Mesothelial cell of epicardium (in vitro differentiated cells): ENCODE measurements at regions not wholly inside any gene's neighbourhood (a gene's known extent, or its start where the extent isn't known, plus 50 kb on each side); places are given as distances from the start of the nearest gene placed in this dataset.

ENCODE experiments used
- DNase-seq, 2 experiments: peaks; one replicate each; pipeline ENCODE4 v3.0.0; 2021; ENCODE audit warnings: low spot score in 2 of 2; ENCODE audit not compliant: unreplicated experiment in 2 of 2
- H3K27ac Mint-ChIP-seq: 2 replicates; pipeline ENCODE4 v1.8.0; 2021; ENCODE audit warnings: mixed read lengths
- H3K27me3 Mint-ChIP-seq: 2 replicates; pipeline ENCODE4 v1.8.0; 2021; ENCODE audit warnings: low read depth, mixed read lengths
- H3K36me3 Mint-ChIP-seq: 2 replicates; pipeline ENCODE4 v1.8.0; 2021; ENCODE audit warnings: mixed read lengths
- H3K4me1 Mint-ChIP-seq: 2 replicates; pipeline ENCODE4 v1.8.0; 2021; ENCODE audit warnings: mixed read lengths
- H3K4me3 Mint-ChIP-seq: 2 replicates; pipeline ENCODE4 v1.8.0; 2021; ENCODE audit warnings: mild to moderate bottlenecking, moderate library complexity, mixed read lengths
- H3K9me3 Mint-ChIP-seq: 2 replicates; pipeline ENCODE4 v1.8.0; 2021; ENCODE audit warnings: mixed read lengths
- TF ChIP-seq, protein P1 (sequence below): fragments of 200-600 bp; sonication (generic); IDR thresholded peaks from one replicate; pipeline ENCODE4 v1.5.0; 2021; ENCODE audit warnings: antibody characterized with exemption; ENCODE audit not compliant: unreplicated experiment

DNA sequence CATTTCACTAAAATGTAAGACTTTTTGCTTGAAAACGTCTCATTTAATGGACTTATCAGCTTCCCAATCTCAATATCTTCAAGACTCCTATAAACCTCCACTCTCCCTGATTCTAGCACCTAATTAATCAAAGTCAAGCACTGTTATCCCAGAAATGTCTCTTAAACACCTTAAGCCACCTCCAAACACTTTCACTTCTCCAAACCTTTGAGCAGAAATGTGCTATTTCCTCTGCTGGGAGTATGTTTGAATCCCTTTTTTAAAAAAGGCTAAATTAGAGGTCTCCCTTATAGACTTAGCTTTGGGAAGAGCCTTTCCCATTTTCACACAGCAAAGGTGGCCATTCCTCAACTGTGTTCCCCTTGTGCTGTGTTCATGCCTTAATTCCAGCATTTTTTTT is 146.2 kb upstream of the SYN3 start:
- Mint-ChIP-seq H3K36me3 (no peaks in the 10 kb centered on the region), H3K27me3 (peaks cover 82% of the 10 kb centered on the region), H3K27ac (no peak overlapping the region), H3K4me3 (no peak overlapping the region), H3K9me3 (peaks cover 1% of the 10 kb centered on the region), H3K4me1 (peaks cover 4% of the 10 kb centered on the region)
- TF ChIP-seq, protein P1, sequence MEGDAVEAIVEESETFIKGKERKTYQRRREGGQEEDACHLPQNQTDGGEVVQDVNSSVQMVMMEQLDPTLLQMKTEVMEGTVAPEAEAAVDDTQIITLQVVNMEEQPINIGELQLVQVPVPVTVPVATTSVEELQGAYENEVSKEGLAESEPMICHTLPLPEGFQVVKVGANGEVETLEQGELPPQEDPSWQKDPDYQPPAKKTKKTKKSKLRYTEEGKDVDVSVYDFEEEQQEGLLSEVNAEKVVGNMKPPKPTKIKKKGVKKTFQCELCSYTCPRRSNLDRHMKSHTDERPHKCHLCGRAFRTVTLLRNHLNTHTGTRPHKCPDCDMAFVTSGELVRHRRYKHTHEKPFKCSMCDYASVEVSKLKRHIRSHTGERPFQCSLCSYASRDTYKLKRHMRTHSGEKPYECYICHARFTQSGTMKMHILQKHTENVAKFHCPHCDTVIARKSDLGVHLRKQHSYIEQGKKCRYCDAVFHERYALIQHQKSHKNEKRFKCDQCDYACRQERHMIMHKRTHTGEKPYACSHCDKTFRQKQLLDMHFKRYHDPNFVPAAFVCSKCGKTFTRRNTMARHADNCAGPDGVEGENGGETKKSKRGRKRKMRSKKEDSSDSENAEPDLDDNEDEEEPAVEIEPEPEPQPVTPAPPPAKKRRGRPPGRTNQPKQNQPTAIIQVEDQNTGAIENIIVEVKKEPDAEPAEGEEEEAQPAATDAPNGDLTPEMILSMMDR, result no peak
- DNase-seq, result no peak

DNA sequence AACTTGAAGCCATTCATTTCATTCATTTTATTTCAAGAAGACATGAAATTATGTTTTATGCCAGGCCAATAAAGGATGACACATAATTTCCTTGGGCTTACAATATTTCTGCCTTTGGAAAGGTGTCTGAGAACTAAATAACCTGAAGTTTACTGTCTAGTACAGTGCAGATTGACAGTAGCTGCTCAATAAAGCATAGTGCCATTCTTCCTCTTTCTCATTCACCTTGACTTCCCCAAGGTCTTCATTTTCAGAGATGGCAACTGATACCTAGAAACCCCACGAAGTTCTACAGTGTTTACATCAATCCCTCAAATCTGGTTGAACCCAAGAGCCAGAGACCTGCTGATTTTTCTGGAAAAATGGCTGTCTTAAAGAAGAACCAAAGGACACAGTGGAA is 144.3 kb upstream of the SYN3 start:
- H3K4me1 Mint-ChIP-seq, result peaks cover 4% of the 10 kb centered on the region
- H3K9me3 Mint-ChIP-seq, result peaks cover 7% of the 10 kb centered on the region
- H3K36me3 Mint-ChIP-seq, result no peaks in the 10 kb centered on the region
- H3K4me3 Mint-ChIP-seq, result no peak overlapping the region
- no peak overlapping the region for H3K27ac Mint-ChIP-seq
- no peak for DNase-seq
- TF ChIP-seq, protein P1, result no peak
- peaks cover 76% of the 10 kb centered on the region for H3K27me3 Mint-ChIP-seq

DNA sequence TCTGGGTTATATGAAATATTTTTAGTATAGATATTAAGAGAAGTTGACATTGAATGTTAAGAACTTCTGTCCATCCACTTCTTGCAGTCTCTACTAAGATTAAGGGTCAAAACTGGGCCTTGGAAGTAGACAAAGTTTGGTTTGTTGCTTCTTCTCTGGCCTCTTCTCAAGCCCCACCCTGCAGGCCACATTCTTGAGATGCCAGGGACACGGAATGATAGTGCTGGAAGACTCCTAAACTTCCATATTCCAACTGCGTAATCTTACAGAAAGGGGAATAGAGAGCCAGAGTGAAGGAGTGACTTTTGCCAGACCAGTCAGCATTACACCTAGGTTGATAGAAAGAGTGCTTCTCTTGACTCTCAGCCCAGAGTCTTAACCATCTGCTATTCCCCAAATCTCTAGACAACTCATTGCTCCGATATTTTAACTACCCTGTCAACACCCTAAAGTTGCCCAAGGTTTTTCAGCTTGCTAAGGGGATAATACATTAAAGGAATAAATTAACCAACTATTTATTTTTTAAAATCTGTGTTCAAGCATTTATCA is 136.4 kb upstream of the SYN3 start:
- DNase-seq, result no peak
- Mint-ChIP-seq H3K27ac (no peak overlapping the region), H3K4me1 (peaks cover 7% of the 10 kb centered on the region), H3K36me3 (no peaks in the 10 kb centered on the region), H3K9me3 (peaks cover 7% of the 10 kb centered on the region), H3K27me3 (peaks cover 47% of the 10 kb centered on the region), H3K4me3 (no peak overlapping the region)
- TF ChIP-seq, protein P1, result no peak

DNA sequence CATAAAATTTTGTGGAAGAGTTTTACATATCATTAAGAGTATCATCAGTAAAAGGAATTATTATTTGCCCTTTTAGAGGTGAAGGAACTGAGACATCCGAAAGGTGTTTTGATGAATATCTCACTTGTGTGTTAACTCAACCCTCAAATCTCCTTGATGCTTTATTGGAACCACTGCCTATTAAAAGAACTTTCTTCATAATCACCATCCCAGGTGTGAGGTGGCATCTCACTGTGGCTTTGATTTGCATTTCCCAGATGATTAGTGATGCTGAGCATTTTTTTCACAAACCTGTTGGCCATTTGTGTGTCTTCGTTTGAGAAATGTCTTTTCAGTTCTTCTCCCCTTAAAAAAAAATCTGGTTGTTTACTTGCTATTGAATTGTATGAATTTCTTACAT is 134.0 kb upstream of the SYN3 start:
- TF ChIP-seq, protein P1, result no peak
- Mint-ChIP-seq H3K27me3 (peaks cover 46% of the 10 kb centered on the region), H3K27ac (no peak overlapping the region), H3K4me1 (peaks cover 7% of the 10 kb centered on the region), H3K36me3 (no peaks in the 10 kb centered on the region), H3K9me3 (no peaks in the 10 kb centered on the region), H3K4me3 (no peak overlapping the region)
- DNase-seq, result no peak

DNA sequence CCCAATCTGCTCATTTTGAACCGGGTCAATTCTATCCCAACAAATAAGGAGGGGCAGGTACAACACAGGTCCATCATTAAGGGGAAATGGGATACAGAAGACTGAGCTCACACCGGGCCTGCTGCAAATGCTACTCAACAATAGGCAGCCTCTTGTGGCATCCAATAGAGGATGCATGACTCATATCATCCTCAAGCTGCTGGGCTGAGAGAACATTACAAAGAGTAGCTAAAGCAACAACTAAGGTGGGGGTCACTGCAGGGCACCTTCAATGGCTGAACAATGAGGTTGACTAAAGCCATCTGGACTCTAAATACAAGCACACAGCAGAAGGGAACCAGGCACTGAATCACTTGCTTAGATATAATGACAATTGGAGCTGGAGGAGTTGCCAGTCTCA is 130.1 kb upstream of the SYN3 start:
- H3K27me3 Mint-ChIP-seq, result peaks cover 49% of the 10 kb centered on the region
- H3K27ac Mint-ChIP-seq, result no peak overlapping the region
- H3K36me3 Mint-ChIP-seq, result no peaks in the 10 kb centered on the region
- no peak for DNase-seq
- no peak overlapping the region for H3K4me3 Mint-ChIP-seq
- TF ChIP-seq, protein P1, result no peak
- no peaks in the 10 kb centered on the region for H3K9me3 Mint-ChIP-seq
- H3K4me1 Mint-ChIP-seq, result no peaks in the 10 kb centered on the region

DNA sequence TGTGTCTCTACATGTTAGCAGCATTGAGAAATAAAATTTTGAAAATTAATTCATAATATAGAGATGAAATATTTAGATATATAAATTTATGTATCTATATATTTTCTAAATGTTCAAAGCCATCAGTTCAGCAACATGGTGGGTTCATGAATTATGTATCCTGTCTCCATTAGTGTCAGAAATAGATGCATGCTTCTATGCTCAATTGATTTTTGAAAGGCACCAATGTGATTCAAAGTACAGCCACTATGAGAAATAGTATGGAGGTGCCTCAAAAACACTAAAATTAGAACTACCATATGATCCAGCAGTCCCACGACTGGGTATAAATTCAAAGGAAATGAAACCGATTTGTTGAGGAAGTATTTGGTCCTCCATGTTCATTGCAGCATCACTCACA is 128.6 kb upstream of the SYN3 start:
- peaks cover 44% of the 10 kb centered on the region for H3K27me3 Mint-ChIP-seq
- TF ChIP-seq, protein P1, result no peak
- no peaks in the 10 kb centered on the region for H3K4me1 Mint-ChIP-seq
- H3K9me3 Mint-ChIP-seq, result peaks cover 7% of the 10 kb centered on the region
- no peak overlapping the region for H3K4me3 Mint-ChIP-seq
- no peak overlapping the region for H3K27ac Mint-ChIP-seq
- no peak for DNase-seq
- no peaks in the 10 kb centered on the region for H3K36me3 Mint-ChIP-seq
